GM23338 (cell line): ENCODE measurements at regions not wholly inside any gene's neighbourhood (a gene's known extent, or its start where the extent isn't known, plus 50 kb on each side); places are given as distances from the start of the nearest gene placed in this dataset.

ENCODE experiments used
- CTCF ChIP-seq, 2 experiments: fragments of 200-600 bp in 1 of 2; sonication (generic) in 1 of 2; conservative IDR thresholded peaks; 2 replicates each; pipeline versions ENCODE4 v1.5.1 to v1.6.1; 2016 to 2017; ENCODE audit warnings: antibody characterized with exemption in 2 of 2, low read depth in 2 of 2, mild to moderate bottlenecking in 2 of 2, moderate library complexity in 1 of 2
- EZH2 ChIP-seq: fragments of 200-600 bp; sonication (generic); IDR thresholded peaks from one replicate; pipeline ENCODE4 v1.8.0; 2017; ENCODE audit warnings: antibody characterized with exemption, mild to moderate bottlenecking, low read depth; ENCODE audit not compliant: unreplicated experiment
- EZH2phosphoT487 ChIP-seq: fragments of 200-600 bp; sonication (generic); IDR thresholded peaks from one replicate; pipeline ENCODE4 v1.8.1; 2018; ENCODE audit warnings: antibody characterized with exemption; ENCODE audit not compliant: unreplicated experiment
- POLR2AphosphoS5 ChIP-seq: IDR thresholded peaks from 2 replicates; pipeline ENCODE4 v1.6.1; 2016; ENCODE audit warnings: antibody characterized with exemption, low read depth

GRCh38 chr5:163604013-163604412 lies 98.6 kb downstream of the MAT2B start:
- TF ChIP-seq EZH2phosphoT487, result no peak
- no peak for TF ChIP-seq CTCF (conservative IDR thresholded peaks at IDR 0.05; ENCODE audit: low read depth in 2 of 2)
- no peak for TF ChIP-seq POLR2AphosphoS5
- TF ChIP-seq EZH2, result no peak
